ENCODE measurements at regions not wholly inside any gene's neighbourhood (a gene's known extent, or its start where the extent isn't known, plus 50 kb on each side); places are given as distances from the start of the nearest gene placed in this dataset.

DNA sequence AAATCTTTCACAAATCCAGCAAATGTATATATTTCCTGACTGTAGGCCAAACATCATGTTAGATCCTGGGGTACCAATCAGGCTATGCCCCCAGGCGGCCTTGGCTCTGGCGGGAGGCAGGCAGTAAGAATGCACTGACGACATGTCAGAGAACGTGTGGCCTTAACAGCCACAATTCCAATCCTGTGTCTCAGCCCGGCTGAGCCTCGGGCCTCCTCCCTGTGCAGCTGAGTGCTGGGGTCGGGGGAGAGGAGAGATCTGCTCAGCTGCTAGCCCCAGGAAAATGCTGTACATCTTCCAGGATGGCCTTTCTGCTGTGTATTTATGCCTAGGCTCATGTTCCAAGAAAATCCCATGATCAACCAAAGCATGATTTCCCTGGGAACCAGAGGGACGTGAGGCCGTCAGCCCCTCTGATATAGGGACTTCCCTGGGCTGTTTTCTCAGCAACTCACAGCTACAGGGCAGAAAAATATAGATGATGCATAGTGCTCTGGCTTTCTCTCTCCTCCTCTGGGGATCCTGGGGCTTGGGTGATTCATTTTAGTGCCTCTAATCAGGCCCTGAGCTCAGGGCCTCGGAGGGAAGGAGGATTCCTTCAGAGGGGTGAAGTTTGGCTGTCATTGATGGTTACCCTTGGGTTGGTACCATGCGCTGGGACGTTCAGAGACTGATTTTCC, 604.0 kb downstream of the HS3ST4 start:
- no peak for DNase-seq

- DNase-seq = no peak
Measured at GRCh38 chr16:26301516-26301915, 609.8 kb downstream of the HS3ST4 start.

DNA sequence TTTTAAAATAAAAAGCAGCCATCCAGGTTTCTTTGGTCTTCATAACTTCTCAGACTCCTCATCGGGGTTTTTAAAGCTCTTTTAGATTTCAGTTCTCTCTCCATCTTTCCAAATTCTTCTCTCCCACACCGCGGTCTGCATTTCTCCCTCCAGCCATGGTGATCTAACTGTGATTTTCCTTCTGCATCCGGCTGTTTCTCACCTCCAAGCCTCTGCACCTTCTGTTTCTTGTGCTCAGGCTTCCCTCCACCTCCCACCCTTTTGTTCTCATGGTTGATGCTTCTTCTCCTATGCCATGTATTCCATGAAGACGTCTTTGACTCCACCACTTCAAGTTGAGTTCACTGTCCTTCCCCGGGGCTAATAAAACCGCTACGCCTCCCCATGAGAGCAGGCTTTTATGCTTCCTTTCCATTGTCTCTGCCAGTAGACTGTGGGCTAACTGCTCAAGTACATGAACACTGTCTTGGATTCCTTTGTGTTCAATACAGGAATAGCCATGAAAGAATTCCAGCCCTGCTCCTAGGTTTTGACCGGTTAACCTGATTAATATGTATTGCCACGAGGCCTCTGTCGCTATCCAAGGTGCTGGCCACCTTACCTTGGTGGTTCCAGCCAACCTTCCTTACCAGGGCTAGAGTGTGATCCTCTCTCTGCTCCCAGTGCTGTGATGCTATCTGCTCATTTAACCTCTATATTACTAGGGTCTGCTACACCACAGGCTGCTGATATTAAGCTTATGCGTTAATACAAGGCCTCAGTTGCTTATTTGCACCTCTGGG, 625.1 kb downstream of the HS3ST4 start:
- DNase-seq = no peak

DNA sequence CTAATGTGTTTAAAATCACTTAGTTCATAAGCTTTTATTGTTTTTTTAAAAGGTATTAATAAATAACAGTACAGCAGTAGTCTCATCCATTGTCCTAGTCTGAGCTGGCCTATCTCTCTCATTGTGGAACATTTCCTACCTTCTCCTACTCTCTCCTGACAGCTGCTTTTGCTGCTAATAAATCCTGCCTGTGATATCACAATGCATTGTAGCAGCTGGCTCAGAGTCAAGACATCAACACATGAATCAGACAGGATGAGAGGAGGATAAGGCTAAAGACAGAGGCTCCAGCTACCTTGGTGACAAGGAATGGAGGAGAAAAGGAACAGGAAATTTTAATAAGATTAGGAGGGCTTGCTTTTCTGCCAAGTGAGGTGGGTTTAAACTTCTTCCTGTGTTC, 626.1 kb downstream of the HS3ST4 start:
- DNase-seq = no peak

DNA sequence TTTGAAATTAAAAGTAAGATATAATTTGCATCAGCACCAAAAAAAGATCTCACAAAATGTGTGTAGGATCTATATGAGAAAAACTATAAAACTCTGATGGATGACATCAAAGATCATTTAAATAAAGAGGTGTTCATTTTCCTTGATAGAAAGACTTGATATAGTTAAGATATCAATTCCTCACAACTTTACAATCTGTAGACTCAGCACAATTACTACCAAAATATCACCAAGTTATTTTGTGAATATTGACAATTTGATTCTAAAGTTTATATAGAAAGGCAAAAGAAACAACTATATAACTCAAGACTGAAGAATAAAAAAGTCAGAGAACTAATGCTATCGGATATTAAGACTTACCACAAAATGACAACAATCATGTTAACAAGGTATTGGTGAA, 638.9 kb downstream of the HS3ST4 start:
- no peak for DNase-seq

DNA sequence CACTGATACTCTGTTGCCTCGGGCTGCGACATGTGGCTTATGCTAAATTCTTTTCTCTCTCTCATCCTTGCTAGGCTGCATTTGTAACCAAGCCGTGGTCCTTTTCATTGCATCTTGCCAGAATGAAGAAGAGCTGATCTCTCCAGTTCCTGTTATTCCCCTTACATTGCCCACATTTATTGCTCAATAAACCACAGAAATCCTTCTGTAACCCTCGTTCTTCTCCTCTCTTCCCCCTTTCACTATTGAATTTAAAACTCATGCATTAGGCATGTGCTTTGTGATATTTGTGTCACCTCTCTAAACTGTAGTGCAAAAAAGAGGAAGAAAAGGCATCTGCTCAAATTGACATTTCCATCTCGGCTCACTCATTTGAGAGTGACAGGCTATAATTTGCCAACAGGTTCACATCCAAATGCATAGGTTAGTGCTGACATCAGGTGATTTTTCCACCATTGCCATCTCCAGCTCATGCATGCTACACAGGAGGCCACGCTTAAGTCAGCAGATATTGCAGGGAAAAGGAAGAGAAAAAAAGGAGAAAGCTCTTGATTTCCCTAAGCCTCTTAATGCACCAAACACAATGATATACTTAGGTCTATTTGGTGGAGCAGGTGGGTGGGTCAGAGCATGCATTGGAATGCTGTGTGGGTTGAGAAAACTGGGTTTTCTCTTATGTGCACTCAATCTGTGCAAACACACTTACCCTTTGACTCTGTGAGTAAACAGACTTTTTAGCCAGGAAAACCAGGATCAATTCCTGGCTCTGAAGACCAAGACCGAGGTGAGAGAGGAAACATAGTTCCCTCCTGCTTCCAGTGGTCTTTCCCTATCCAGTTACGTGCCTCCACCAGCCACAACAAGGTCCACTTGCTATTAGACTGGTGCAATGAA, 642.7 kb downstream of the HS3ST4 start:
- no peak for DNase-seq

GRCh38 chr16:26335236-26335853, 643.6 kb downstream of the HS3ST4 start:
- no peak for DNase-seq

DNA sequence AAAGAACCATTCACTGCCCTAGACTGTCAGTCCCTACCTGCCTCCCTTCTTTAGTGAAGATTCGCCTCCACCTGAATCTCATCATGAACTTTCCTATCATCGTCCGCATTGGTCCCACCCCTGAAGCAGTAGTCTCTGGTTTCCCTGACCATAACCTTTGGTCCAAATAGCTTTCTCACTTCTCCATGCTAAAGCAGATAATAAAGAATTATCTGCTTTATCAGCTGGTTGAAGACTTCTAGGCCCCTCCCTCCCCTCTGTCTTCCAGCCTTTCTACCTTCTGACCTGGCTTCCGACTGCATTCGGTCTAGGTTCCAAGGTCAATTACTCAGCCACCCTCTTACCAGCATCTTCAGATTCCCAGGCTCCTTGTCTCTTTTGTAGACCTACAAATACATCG, 650.9 kb downstream of the HS3ST4 start:
- DNase-seq = no peak

DNA sequence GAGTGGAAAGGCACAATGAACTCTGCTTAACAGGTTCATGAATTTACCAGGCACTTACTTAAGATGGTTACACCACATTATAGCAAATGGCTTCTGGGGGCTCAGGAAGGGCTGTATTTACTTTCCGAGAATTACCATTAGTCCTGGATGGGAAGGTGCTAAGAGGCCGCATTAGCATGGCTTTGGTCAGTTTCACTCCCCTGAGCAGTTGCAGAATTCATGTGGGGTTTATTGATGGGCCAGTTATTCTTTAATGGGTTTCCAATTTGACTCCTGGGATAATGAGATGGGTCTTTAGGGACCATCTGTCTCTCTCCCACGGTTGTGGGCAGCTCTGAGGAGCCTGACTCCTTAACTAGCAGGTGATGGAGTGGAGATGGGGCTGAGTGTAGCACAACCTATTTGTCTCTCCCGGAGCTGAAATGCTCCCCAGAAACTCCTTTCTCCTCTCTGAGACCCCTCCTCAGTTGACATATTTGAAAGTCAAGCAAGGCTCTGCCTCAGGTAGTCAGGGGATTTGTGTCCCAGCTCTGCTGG, 652.5 kb downstream of the HS3ST4 start:
- DNase-seq = no peak

DNA sequence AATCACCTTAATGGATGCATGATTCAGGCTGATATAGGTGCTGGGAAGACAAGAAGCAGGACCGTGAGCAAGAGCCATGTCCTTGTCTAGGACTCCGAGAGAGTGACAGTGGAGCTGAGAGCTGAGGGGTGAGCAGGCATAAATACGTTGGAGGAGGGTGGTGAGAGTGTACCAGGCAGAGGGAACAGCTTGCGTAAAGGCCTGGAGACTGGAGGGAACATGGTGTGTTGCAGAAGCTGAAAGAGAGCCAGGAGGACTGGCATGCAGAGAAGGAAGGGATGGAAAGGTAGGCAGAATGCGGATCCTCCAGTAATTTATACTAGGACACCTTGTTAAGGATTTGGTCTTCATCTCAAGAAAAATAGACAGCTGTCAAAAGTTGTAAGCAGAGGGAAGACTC, 653.2 kb downstream of the HS3ST4 start:
- no peak for DNase-seq

- DNase-seq = no peak
Measured at GRCh38 chr16:26345966-26346365, 654.2 kb downstream of the HS3ST4 start.

DNA sequence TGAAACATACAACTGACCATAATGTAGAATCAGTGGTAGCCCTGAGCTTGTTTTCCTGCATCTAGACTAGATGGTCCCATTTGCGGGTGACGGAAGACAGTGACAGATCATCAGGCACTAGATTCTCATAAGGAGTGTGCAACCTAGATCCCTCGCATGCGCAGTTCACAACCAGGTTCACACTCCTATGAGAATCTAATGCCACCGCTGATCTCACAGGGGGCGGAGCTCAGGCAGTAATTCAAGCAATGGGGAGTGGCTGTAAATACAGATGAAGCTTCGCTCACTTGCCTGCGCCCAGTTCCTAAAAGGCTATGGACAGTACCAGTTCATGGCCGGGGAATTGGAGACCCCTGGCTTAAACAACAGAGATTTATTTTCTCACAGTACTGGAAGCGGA, 656.3 kb downstream of the HS3ST4 start:
- no peak for DNase-seq

GRCh38 chr16:26360867-26361266, 669.1 kb downstream of the HS3ST4 start:
- DNase-seq = no peak

- no peak for DNase-seq
Measured at GRCh38 chr16:26363581-26363980, 671.8 kb downstream of the HS3ST4 start.

- DNase-seq = peak; percentile 14
Measured at GRCh38 chr16:26365161-26365940, 673.6 kb downstream of the HS3ST4 start.

GRCh38 chr16:26371349-26371869, 679.6 kb downstream of the HS3ST4 start:
- no peak for DNase-seq

DNA sequence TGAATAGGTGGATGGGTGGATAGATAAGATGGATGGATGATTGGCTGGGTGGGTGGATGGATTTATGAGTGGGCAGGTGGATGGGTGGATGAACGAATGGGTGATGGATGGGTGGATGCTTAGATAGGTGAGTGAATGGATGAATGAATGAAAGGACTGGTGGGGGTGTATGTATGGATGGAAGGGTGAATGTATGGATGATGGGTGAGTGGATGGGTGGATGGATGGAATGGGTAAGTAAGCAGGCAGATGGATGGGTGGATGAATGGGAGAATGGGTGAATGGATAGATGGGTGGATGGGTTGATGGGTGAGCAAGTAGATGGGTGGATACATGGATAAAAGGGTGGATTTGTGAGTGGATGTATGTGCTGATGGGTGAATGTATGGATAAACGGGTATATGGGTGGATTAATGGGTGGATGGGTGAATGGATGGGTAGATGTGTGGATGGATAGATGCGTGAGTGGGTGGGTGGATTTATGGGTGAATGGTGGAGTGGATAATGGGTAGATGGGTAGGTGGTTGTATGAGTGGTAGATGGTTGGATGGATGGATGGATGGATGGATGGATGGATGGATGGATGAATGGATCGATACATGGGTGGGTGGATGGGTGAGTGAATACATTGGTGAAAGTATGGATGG, 682.6 kb downstream of the HS3ST4 start:
- no peak for DNase-seq

DNA sequence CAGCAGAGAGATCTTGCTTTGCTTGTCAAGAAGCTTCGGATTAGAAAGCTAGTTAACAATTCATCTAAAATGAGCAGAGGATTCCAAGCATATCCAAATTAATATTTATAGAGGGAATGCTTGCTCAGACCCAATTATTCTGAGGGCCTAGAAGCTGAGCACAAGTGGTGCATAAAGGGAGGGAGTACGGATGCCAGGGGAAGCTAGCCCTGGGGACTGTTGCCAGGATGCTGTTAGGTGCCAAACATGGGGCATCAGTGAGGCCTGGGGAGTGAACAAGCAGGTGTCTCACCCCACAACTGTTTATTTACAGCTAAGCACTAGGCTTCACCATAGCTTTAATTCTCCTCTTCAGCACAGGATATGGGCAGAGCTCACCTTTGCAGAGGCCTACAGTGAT, 684.1 kb upstream of the C16orf82 start:
- peak; percentile 11 for DNase-seq

DNA sequence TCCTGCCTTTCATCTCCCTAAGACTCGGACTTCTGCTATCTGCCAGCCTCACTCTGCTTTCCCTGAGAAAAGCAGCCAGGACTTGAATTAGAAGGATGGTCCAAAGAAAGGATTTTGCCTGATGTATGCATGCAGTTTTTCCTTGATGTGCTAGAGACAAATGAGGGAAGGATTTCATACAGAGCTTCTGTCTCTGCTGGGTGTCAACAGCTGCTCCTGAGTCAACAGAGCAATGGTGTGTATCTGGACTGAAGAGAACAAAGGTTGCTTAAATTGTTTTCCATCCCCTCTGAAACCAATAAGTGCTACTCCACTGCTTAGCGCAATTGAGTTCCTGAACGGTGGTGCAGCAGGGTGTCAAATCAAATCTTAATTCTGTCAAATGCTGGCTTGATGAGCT, 680.6 kb upstream of the C16orf82 start:
- peak; percentile 33 for DNase-seq

DNA sequence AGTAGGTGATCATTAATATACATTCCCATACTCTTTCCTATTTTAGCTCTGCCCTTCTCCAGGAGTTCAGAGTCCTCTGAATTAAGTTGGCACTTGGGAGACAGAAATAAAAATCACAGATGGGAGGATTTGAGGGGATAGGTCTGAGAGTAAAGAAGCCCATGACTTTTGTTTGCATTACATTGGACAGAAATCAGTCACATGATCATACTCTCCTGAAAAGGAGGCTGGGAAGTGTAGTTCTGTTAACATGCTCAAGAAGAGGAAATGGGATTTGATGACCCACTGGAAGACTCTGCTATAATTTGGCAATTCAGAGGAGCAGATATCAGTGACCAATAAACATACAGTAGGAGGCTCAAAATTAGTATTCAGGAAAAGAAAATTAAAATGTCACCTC, 674.9 kb upstream of the C16orf82 start:
- no peak for DNase-seq

DNA sequence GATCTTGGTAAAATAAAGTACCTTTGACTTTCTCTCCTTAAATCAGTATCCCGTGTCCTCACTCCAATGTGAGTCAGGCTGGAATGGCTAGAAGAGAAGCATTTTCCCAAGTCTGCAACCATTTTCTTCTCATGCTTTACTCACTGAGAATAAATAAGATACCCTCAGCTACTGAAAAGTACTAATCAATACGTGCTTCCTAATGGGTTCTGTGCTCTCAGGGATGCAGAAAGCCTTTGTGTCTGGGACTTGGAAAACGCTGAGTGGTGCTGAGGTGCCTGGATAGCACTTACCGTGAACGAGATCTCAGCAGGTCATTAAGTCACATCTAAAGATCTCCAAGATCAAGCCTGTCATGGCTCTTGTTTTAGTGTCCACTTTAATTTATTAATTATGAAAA, 672.3 kb upstream of the C16orf82 start:
- DNase-seq = no peak

Data from NCI-H1105 (cell line).